ENCODE measurements at regions not wholly inside any gene's neighbourhood (a gene's known extent, or its start where the extent isn't known, plus 50 kb on each side); places are given as distances from the start of the nearest gene placed in this dataset.
A peak's percentile ranks its signal among the peaks of the same experiment; 100 is the strongest.

DNA sequence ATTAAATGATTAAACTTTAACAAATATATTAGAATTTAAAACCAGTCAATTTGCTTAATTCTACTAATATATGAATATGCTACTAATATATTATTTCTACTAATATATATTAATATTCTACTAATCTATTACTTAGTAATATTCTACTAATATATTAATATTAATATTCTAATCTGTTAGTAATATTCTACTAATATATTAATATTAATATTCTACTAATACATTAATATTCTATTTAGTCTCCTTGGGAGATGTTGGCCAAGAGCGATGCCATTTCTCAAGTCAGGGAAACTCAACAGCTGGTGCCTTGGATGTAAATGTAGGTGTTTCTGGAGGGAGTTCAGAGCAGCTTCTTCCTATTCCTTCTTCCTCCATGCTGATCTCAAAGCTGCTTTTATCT lies 259.2 kb upstream of the TMTC4 start:
- intact Hi-C loops (cut with DNase I) = no loop called here
- H3K4me1 ChIP-seq (ENCODE audit: control insufficient read depth, insufficient read depth, low read length) = no peaks in the 10 kb centered on the region
- no peak overlapping the region for H3K4me3 ChIP-seq (ENCODE audit: low read length)
- no peak overlapping the region for H3K27ac ChIP-seq (ENCODE audit: low read length)
- 96% methylated on average over 1 of the region's 1 CpG for WGBS
- DNase-seq = no peak
- no peak for ATAC-seq
- no peaks in the 10 kb centered on the region for H3K27me3 ChIP-seq (ENCODE audit: control insufficient read depth, insufficient read depth)
- H3K9me3 ChIP-seq (ENCODE audit: control insufficient read depth, low read length) = no peaks in the 10 kb centered on the region

- H3K27ac ChIP-seq (ENCODE audit: low read length) = no peak overlapping the region
- no peaks in the 10 kb centered on the region for H3K9me3 ChIP-seq (ENCODE audit: control insufficient read depth, low read length)
- no peak overlapping the region for H3K4me3 ChIP-seq (ENCODE audit: low read length)
- no peaks in the 10 kb centered on the region for H3K4me1 ChIP-seq (ENCODE audit: control insufficient read depth, insufficient read depth, low read length)
- no peak for ATAC-seq
- H3K27me3 ChIP-seq (ENCODE audit: control insufficient read depth, insufficient read depth) = no peaks in the 10 kb centered on the region
- intact Hi-C loops (cut with DNase I) = no loop called here
- WGBS = 49% methylated on average over 3 of the region's 3 CpGs
- no peak for DNase-seq
Observed at GRCh38 chr13:100922599-100922998, 248.0 kb upstream of the TMTC4 start.

DNA sequence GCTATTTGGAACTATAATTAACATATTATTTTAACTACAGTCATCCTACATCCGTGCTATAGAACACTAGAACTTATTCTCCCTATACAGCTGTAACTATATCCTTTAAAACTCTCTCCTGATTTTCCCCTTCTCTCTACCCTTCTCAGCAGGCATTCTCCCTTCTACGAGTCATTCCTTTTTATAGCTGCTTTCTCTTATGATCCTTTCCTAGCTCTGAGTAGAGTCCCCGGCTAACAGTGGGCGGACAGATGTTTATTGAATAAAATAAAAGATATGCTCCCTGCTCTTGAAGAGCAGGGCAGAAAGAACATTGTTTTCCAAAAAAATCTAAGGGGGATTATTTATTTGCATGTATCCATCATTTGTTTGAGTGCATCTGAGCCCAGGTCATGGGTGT lies 246.5 kb upstream of the TMTC4 start:
- ATAC-seq = no peak

GRCh38 chr13:100917011-100917410 lies 242.4 kb upstream of the TMTC4 start:
- Histone ChIP-seq H3K4me3 (ENCODE audit: low read length) (no peak overlapping the region), H3K9me3 (ENCODE audit: control insufficient read depth, low read length) (no peaks in the 10 kb centered on the region), H3K4me1 (ENCODE audit: control insufficient read depth, insufficient read depth, low read length) (no peaks in the 10 kb centered on the region), H3K27ac (ENCODE audit: low read length) (no peak overlapping the region), H3K27me3 (ENCODE audit: control insufficient read depth, insufficient read depth) (no peaks in the 10 kb centered on the region)
- intact Hi-C loops (cut with DNase I) = no loop called here
- WGBS = 56% methylated on average over 3 of the region's 3 CpGs
- ATAC-seq (no peak), DNase-seq (no peak)

More for the DNA sequence above, 246.5 kb upstream of the TMTC4 start:
- intact Hi-C loops (cut with DNase I) = no loop called here
- no peak overlapping the region for H3K4me3 ChIP-seq (ENCODE audit: low read length)
- H3K27me3 ChIP-seq (ENCODE audit: control insufficient read depth, insufficient read depth) = no peaks in the 10 kb centered on the region
- no peak for DNase-seq
- no peak overlapping the region for H3K27ac ChIP-seq (ENCODE audit: low read length)
- no peaks in the 10 kb centered on the region for H3K9me3 ChIP-seq (ENCODE audit: control insufficient read depth, low read length)
- WGBS = 46% methylated on average over 4 of the region's 4 CpGs
- H3K4me1 ChIP-seq (ENCODE audit: control insufficient read depth, insufficient read depth, low read length) = no peaks in the 10 kb centered on the region

DNA sequence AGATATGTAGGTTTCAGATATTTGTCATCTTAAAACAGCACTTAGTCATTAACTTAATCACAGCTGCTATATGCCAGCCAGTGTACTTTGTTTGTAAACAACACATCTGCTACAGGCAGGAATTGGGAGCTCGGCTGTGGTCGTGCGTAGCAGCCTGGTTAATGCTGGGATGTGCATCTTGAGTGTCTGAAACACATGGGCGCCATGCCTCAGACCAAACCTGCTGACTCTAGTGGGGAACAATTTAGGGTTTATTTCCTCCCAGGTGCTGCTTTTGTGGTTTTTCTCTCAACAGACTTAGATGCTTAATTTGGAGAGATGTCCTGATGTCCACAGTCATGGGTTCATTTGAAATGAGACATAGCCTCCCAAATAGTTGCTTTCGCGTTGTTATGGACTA lies 238.5 kb upstream of the TMTC4 start:
- H3K4me3 ChIP-seq (ENCODE audit: low read length) = no peak overlapping the region
- no peak overlapping the region for H3K27ac ChIP-seq (ENCODE audit: low read length)
- DNase-seq (no peak), ATAC-seq (no peak)
- H3K27me3 ChIP-seq (ENCODE audit: control insufficient read depth, insufficient read depth) = no peaks in the 10 kb centered on the region
- intact Hi-C loops (cut with DNase I) = no loop called here
- no peaks in the 10 kb centered on the region for H3K9me3 ChIP-seq (ENCODE audit: control insufficient read depth, low read length)
- H3K4me1 ChIP-seq (ENCODE audit: control insufficient read depth, insufficient read depth, low read length) = no peaks in the 10 kb centered on the region
- WGBS = 71% methylated on average over 6 of the region's 6 CpGs

DNA sequence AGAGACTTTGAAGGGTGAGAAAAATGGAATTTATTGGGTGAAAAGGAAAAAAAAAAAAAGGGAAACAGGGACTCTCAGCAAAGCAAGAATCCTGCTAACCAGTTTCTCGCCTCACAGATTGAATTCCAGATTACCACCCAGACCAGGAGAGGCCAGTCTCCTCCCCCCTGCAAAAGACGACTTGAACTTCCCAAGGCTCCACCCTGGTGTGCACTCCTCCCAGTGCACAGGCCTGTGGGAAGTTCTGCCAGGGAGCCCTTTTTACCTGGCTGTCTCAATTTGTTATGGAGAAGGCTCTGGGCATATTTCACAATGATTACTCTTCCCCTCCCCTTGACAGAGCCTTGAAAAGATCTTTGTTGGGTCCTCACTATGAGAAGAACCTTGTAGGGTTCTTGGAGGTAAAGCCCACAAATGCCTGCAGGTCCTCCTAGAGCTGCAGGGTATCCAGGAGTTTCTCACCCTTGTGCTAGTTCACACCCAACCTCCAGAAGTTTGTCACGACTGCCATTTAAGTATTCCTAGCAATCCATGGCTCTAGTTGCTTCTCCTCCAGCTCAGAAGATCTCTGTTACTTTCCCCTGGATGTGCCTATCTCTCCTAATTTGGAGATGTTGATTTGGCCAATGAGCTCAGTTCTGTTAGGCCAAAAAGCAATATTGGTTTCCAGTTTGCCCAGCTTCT lies 229.8 kb upstream of the TMTC4 start:
- H3K4me3 ChIP-seq (ENCODE audit: low read length) = no peak overlapping the region
- H3K4me1 ChIP-seq (ENCODE audit: control insufficient read depth, insufficient read depth, low read length) = no peaks in the 10 kb centered on the region
- no peaks in the 10 kb centered on the region for H3K9me3 ChIP-seq (ENCODE audit: control insufficient read depth, low read length)
- intact Hi-C loops (cut with DNase I) = no loop called here
- ATAC-seq (no peak), DNase-seq (no peak)
- no peaks in the 10 kb centered on the region for H3K27me3 ChIP-seq (ENCODE audit: control insufficient read depth, insufficient read depth)
- 48% methylated on average over 3 of the region's 3 CpGs for WGBS
- H3K27ac ChIP-seq (ENCODE audit: low read length) = no peak overlapping the region

DNA sequence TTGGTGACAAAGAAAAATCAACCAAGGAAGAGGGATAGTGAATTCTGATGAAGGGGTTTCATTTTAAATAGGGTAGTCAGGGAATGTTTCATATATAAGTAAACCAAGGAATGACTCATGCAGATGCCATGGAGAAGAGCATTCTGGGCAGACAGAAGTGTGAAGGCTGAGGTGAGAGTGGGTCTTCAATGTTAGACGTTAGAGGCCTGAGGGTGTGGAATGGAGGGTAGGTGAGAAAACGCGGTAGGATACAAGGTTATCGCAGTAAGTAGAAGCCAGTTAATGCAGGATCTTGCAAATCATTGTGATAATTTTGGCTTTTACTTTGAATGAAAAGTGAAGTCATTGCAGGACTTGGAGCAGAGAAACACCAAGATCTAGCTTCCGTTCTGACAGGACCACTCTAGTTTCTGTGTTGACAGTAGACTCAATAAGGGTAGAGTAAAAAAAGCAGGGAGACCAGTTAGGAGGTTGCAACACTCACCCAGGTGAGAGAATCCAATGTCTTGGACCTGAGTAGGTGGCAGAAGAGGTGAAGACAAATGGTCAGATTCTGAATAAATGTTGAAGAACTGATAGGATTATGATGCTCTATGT lies 225.2 kb upstream of the TMTC4 start:
- no peaks in the 10 kb centered on the region for H3K27me3 ChIP-seq (ENCODE audit: control insufficient read depth, insufficient read depth)
- no peaks in the 10 kb centered on the region for H3K9me3 ChIP-seq (ENCODE audit: control insufficient read depth, low read length)
- DNase-seq = no peak
- H3K4me3 ChIP-seq (ENCODE audit: low read length) = no peak overlapping the region
- no peak for ATAC-seq
- H3K4me1 ChIP-seq (ENCODE audit: control insufficient read depth, insufficient read depth, low read length) = no peaks in the 10 kb centered on the region
- intact Hi-C loops (cut with DNase I) = no loop called here
- WGBS = 56% methylated on average over 5 of the region's 5 CpGs
- no peak overlapping the region for H3K27ac ChIP-seq (ENCODE audit: low read length)

DNA sequence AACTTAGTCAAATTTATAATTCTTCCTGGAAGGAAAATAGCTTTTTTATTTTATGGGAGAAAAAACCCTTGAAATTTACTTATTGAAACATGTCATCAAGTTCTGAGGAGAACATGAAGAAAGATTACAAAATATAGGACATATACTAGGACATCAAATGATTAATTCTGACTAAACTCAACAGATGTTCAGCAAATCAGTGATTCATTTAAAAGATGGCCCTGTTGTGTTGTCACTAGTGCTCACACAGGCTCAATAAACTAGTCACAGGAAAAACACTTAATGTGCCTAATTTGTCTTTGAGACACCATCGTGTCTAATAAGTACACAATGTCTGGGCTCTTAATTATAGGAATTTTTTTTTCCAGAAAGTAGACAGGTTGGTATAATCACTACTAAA lies 223.8 kb upstream of the TMTC4 start:
- no peak overlapping the region for H3K4me3 ChIP-seq (ENCODE audit: low read length)
- no peak overlapping the region for H3K27ac ChIP-seq (ENCODE audit: low read length)
- ATAC-seq = no peak
- DNase-seq = no peak
- H3K9me3 ChIP-seq (ENCODE audit: control insufficient read depth, low read length) = no peaks in the 10 kb centered on the region
- 63% methylated on average over 1 of the region's 1 CpG for WGBS
- no peaks in the 10 kb centered on the region for H3K4me1 ChIP-seq (ENCODE audit: control insufficient read depth, insufficient read depth, low read length)
- no peaks in the 10 kb centered on the region for H3K27me3 ChIP-seq (ENCODE audit: control insufficient read depth, insufficient read depth)
- intact Hi-C loops (cut with DNase I) = no loop called here

GRCh38 chr13:100895651-100896050 lies 221.1 kb upstream of the TMTC4 start:
- WGBS = 34% methylated on average over 2 of the region's 2 CpGs
- intact Hi-C loops (cut with DNase I) = no loop called here
- Histone ChIP-seq H3K4me1 (ENCODE audit: control insufficient read depth, insufficient read depth, low read length) (no peaks in the 10 kb centered on the region), H3K27ac (ENCODE audit: low read length) (no peak overlapping the region), H3K4me3 (ENCODE audit: low read length) (no peak overlapping the region), H3K9me3 (ENCODE audit: control insufficient read depth, low read length) (no peaks in the 10 kb centered on the region), H3K27me3 (ENCODE audit: control insufficient read depth, insufficient read depth) (no peaks in the 10 kb centered on the region)
- DNase-seq (no peak), ATAC-seq (no peak)

GRCh38 chr13:100892981-100893380 lies 218.4 kb upstream of the TMTC4 start:
- Histone ChIP-seq H3K4me1 (ENCODE audit: control insufficient read depth, insufficient read depth, low read length) (no peaks in the 10 kb centered on the region), H3K4me3 (ENCODE audit: low read length) (no peak overlapping the region), H3K27ac (ENCODE audit: low read length) (no peak overlapping the region), H3K9me3 (ENCODE audit: control insufficient read depth, low read length) (no peaks in the 10 kb centered on the region), H3K27me3 (ENCODE audit: control insufficient read depth, insufficient read depth) (no peaks in the 10 kb centered on the region)
- ATAC-seq (no peak), DNase-seq (no peak)
- 35% methylated on average over 2 of the region's 2 CpGs for WGBS
- intact Hi-C loops (cut with DNase I) = no loop called here

DNA sequence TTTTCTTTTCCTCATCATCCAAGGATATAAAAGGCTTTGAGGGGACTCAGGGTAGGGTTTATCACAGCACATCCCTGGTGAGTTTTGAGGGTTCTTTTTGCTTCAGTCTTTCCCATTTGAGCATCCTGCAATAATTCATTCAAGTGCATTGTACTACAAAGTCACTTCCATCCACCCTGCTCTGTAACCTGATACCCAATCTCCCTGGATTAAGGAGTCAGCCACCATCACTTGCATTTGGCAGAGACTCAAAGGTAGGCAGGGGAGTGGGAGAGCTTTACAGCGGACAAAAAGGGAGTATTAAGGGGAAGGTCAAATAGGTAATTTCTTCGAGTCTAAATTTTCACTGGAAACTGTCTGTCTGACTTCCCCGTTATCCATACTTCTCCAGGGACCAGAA lies 216.1 kb upstream of the TMTC4 start:
- intact Hi-C loops (cut with DNase I) = no loop called here
- DNase-seq (no peak), ATAC-seq (no peak)
- Histone ChIP-seq H3K4me3 (ENCODE audit: low read length) (no peak overlapping the region), H3K4me1 (ENCODE audit: control insufficient read depth, insufficient read depth, low read length) (no peaks in the 10 kb centered on the region), H3K9me3 (ENCODE audit: control insufficient read depth, low read length) (no peaks in the 10 kb centered on the region), H3K27me3 (ENCODE audit: control insufficient read depth, insufficient read depth) (no peaks in the 10 kb centered on the region), H3K27ac (ENCODE audit: low read length) (no peak overlapping the region)
- 75% methylated on average over 3 of the region's 3 CpGs for WGBS

- Histone ChIP-seq H3K4me1 (ENCODE audit: control insufficient read depth, insufficient read depth, low read length) (no peaks in the 10 kb centered on the region), H3K4me3 (ENCODE audit: low read length) (no peak overlapping the region), H3K27me3 (ENCODE audit: control insufficient read depth, insufficient read depth) (no peaks in the 10 kb centered on the region), H3K9me3 (ENCODE audit: control insufficient read depth, low read length) (no peaks in the 10 kb centered on the region), H3K27ac (ENCODE audit: low read length) (no peak overlapping the region)
- intact Hi-C loops (cut with DNase I) = no loop called here
- ATAC-seq (peak; percentile 78 to 93), DNase-seq (no peak)
- 41% methylated on average over 1 of the region's 1 CpG for WGBS
Observed at GRCh38 chr13:100887729-100888151, 213.1 kb upstream of the TMTC4 start.

All from right cardiac atrium (tissue), 5 donors.